Type B pancreatic cell (in vitro differentiated cells): ENCODE measurements at regions not wholly inside any gene's neighbourhood (a gene's known extent, or its start where the extent isn't known, plus 50 kb on each side); places are given as distances from the start of the nearest gene placed in this dataset.

Experiments used
- DNase-seq: peaks from one replicate; pipeline ENCODE4 v3.0.0; 2021; ENCODE audit warnings: mixed read lengths; ENCODE audit not compliant: unreplicated experiment; ENCODE audit errors: extremely low spot score
- H3K27ac Mint-ChIP-seq: 2 replicates; pipeline ENCODE4 v1.8.0; 2021; ENCODE audit warnings: mild to moderate bottlenecking, mixed read lengths
- H3K27me3 Mint-ChIP-seq: 2 replicates; pipeline ENCODE4 v1.8.0; 2021; ENCODE audit warnings: mixed read lengths
- H3K36me3 Mint-ChIP-seq: 2 replicates; pipeline ENCODE4 v1.8.0; 2021; ENCODE audit warnings: mixed read lengths
- H3K4me1 Mint-ChIP-seq: one replicate; pipeline ENCODE4 v1.8.0; 2021; ENCODE audit warnings: mixed read lengths; ENCODE audit not compliant: unreplicated experiment
- H3K4me3 Mint-ChIP-seq: 2 replicates; pipeline ENCODE4 v1.8.0; 2021; ENCODE audit warnings: mild to moderate bottlenecking, mixed read lengths
- H3K9me3 Mint-ChIP-seq: 2 replicates; pipeline ENCODE4 v1.8.0; 2021; ENCODE audit warnings: mixed read lengths
- CTCF ChIP-seq: fragments of 200-600 bp; sonication (generic); conservative IDR thresholded peaks from 2 replicates; pipeline ENCODE4 v1.5.0; 2021; ENCODE audit warnings: antibody characterized with exemption, mild to moderate bottlenecking

GRCh38 chr2:60309336-60309735, 244.1 kb downstream of the BCL11A start:
- Mint-ChIP-seq H3K36me3 (no peaks in the 10 kb centered on the region), H3K27me3 (no peaks in the 10 kb centered on the region), H3K4me1 (peaks cover 16% of the 10 kb centered on the region), H3K9me3 (no peaks in the 10 kb centered on the region), H3K27ac (no peak overlapping the region), H3K4me3 (no peak overlapping the region)
- TF ChIP-seq CTCF: no peak
- no peak for DNase-seq

- no peak overlapping the region for H3K27ac Mint-ChIP-seq
- H3K4me1 Mint-ChIP-seq: peaks cover 22% of the 10 kb centered on the region
- no peaks in the 10 kb centered on the region for H3K36me3 Mint-ChIP-seq
- DNase-seq: no peak
- TF ChIP-seq CTCF: no peak
- H3K4me3 Mint-ChIP-seq: no peak overlapping the region
- H3K27me3 Mint-ChIP-seq: no peaks in the 10 kb centered on the region
- H3K9me3 Mint-ChIP-seq: peaks cover under 1% of the 10 kb centered on the region
Observed at GRCh38 chr2:60306267-60306861, 247.1 kb downstream of the BCL11A start.

- Mint-ChIP-seq H3K4me1 (peaks cover 17% of the 10 kb centered on the region), H3K9me3 (peaks cover 5% of the 10 kb centered on the region), H3K27ac (no peak overlapping the region), H3K4me3 (no peak overlapping the region), H3K27me3 (no peaks in the 10 kb centered on the region), H3K36me3 (no peaks in the 10 kb centered on the region)
- no peak for DNase-seq
- no peak for TF ChIP-seq CTCF
Observed at GRCh38 chr2:60303680-60304079, 249.8 kb downstream of the BCL11A start.

- H3K4me3 Mint-ChIP-seq: no peak overlapping the region
- no peak overlapping the region for H3K27ac Mint-ChIP-seq
- H3K36me3 Mint-ChIP-seq: no peaks in the 10 kb centered on the region
- peaks cover 5% of the 10 kb centered on the region for H3K9me3 Mint-ChIP-seq
- DNase-seq: no peak
- H3K27me3 Mint-ChIP-seq: no peaks in the 10 kb centered on the region
- H3K4me1 Mint-ChIP-seq: peaks cover 21% of the 10 kb centered on the region
- TF ChIP-seq CTCF: no peak
Observed at GRCh38 chr2:60302377-60303126, 250.9 kb downstream of the BCL11A start.

- Mint-ChIP-seq H3K9me3 (peaks cover 5% of the 10 kb centered on the region), H3K4me1 (peaks cover 21% of the 10 kb centered on the region), H3K27ac (no peak overlapping the region), H3K36me3 (no peaks in the 10 kb centered on the region), H3K27me3 (no peaks in the 10 kb centered on the region), H3K4me3 (no peak overlapping the region)
- TF ChIP-seq CTCF: no peak
- no peak for DNase-seq
Observed at GRCh38 chr2:60301726-60302125, 251.7 kb downstream of the BCL11A start.
